CD4-positive, alpha-beta T cell treated with Interleukin-10 for 1 hour (primary cell): ENCODE measurements at regions not wholly inside any gene's neighbourhood (a gene's known extent, or its start where the extent isn't known, plus 50 kb on each side); places are given as distances from the start of the nearest gene placed in this dataset.

Source experiments
- DNase-seq: peaks from one replicate; pipeline ENCODE4 v3.0.0-alpha.2; 2020

DNA sequence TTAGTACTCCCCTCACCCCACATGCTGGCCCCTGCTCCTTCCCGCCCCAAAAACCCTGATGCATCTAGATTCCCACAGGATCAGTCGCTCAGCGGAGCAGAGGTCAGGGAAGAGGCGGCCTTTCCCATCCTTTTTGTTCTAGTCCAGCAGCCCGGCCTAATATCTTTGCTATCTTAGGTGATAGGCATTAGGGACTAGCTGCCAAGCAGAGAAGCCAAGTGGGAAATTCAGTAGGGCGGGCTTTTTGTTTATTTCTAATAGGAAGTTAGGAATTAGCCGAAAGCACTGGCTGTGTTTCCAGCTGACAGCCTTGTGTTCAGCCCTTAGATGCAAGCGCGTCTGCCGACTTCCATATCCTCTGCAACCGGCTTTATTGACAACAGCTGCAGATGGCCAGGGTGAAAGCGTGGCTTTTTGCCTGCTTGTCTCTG, 59.0 kb upstream of the BCAR3 start:
- DNase-seq, result no peak

DNA sequence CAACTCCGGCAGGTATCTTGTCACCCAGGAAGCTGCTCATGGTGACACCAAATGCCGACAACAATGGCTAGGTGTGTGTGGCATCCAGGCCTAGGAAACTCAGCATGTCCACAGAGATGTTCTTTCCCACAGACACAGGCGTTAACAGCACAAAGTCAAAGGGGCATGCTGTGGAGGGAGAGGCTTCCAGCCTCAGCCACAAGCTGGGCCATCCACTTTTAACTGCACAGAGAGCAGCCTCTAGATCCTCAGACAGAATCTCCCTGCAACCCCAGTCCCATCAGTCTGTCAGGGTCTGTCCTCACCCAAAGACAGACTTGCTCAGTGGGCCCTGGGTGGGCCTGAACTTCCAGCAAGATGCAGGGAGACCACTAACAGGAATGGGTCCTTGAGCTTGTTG, 58.5 kb upstream of the BCAR3 start:
- no peak for DNase-seq

- DNase-seq, result no peak
Observed at GRCh38 chr1:93739472-93739871, 57.8 kb upstream of the BCAR3 start.

- no peak for DNase-seq
Observed at GRCh38 chr1:93738926-93739325, 57.3 kb upstream of the BCAR3 start.

GRCh38 chr1:93738075-93738622, 56.5 kb upstream of the BCAR3 start:
- DNase-seq, result no peak

- DNase-seq, result no peak
Observed at GRCh38 chr1:93735722-93736121, 54.1 kb upstream of the BCAR3 start.

DNA sequence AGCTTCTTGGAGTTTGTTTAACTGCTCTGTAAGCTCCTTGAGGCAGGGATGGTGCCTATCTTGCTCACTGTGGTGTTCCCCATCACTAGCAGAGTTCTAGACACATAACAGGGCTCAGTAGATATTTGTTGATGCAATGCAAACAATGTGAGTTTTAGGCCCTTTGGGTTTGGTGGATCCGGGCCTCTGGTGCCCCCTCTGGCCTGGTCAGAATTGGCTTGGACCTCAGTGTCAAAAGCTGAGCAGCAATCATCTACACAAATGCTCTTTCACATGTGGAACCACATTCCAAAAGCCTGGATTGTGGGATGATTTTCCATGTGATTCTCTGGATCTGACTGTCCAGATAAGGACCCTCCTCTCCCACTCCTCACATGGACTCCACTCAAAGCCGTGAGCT, 53.4 kb upstream of the BCAR3 start:
- DNase-seq, result no peak

DNA sequence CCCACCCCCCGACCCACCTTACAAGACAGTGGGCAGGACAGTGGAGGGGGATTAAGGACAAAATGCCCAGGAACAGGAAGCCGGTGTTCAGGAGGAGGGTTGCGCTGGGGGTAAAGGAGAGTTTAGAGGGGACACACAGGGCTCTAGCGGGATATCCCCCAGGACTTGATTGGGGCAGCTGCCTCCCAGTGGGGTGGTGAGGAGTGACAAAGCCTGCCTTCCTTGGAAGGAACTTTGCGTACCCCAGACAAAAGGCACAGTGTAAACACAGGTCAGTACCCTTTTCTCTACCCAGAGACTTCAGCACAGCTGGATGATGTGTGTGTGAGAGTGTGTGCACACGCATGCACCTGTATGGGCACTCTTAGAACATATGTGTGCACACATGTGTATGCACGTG, 51.7 kb upstream of the BCAR3 start:
- no peak for DNase-seq

DNA sequence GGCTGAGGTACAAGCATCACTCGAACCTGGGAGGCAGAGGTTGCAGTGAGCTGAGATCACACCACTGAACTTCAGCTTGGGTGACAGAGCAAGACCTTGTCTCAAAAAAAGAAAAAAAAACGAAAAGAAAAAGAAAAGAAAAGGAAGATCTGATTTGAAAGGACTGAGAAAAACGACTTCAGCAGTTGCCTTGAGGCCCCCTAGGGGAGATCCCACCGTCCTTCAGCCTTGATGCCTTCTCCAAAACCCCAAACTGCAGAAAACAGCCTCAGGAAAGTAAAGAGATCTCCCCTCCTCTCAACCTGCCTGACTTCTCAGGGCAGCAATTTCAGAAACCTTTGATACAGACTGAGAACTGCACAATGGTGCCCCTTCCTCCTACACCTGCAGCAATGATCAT, 50.9 kb upstream of the BCAR3 start:
- DNase-seq, result no peak
